BJ (cell line): ENCODE measurements at regions not wholly inside any gene's neighbourhood (a gene's known extent, or its start where the extent isn't known, plus 50 kb on each side); places are given as distances from the start of the nearest gene placed in this dataset.

ENCODE experiments used
- CTCF ChIA-PET: fragments of 350-600 bp; formaldehyde crosslinking; extraction: SDS; loops from one replicate; lab custom pipeline; 2021; ENCODE audit warnings: antibody characterized with exemption, inconsistent platforms; lab: Yijun Ruan, JAX
- POLR2A ChIA-PET: fragments of 300-600 bp; sonication (Branson Sonifier 250); formaldehyde crosslinking; extraction: SDS; loops from one replicate; lab custom pipeline; 2021; ENCODE audit warnings: antibody characterized with exemption; lab: Charles Lee
- DNase-seq: peaks from one replicate; pipeline ENCODE4 v3.0.0-alpha.2; 2011; ENCODE audit warnings: low read depth
- H3K27me3 ChIP-seq: 2 replicates; pipeline ENCODE4 v1.6.0; 2011; ENCODE audit warnings: low read length; ENCODE audit not compliant: control insufficient read depth, insufficient read depth
- H3K36me3 ChIP-seq: 2 replicates; pipeline ENCODE4 v1.5.1; 2011; ENCODE audit warnings: low read length; ENCODE audit not compliant: control insufficient read depth, insufficient read depth
- H3K4me3 ChIP-seq: 2 replicates; pipeline ENCODE4 v1.5.1; 2011; ENCODE audit warnings: low read depth, mild to moderate bottlenecking, control low read depth, low read length
- CTCF ChIP-seq: IDR thresholded peaks from 2 replicates; pipeline ENCODE4 v1.5.1; 2011; ENCODE audit warnings: low read depth, mild to moderate bottlenecking, control low read depth, inconsistent platforms, low read length, moderate library complexity; ENCODE audit not compliant: insufficient read depth

- no peaks in the 10 kb centered on the region for H3K36me3 ChIP-seq
- ChIA-PET CTCF (no interaction called here), POLR2A (no interaction called here)
Observed at GRCh38 chr5:105740242-105740641, 1930.5 kb downstream of the EFNA5 start.

GRCh38 chr5:105739732-105740131 is 1931.0 kb downstream of the EFNA5 start:
- ChIA-PET CTCF (no interaction called here), POLR2A (no interaction called here)
- H3K4me3 ChIP-seq: no peak overlapping the region
- no peak for TF ChIP-seq CTCF
- no peaks in the 10 kb centered on the region for H3K27me3 ChIP-seq
- DNase-seq: no peak
- H3K36me3 ChIP-seq: no peaks in the 10 kb centered on the region

More at GRCh38 chr5:105740242-105740641, 1930.5 kb downstream of the EFNA5 start:
- Histone ChIP-seq H3K27me3 (no peaks in the 10 kb centered on the region), H3K4me3 (no peak overlapping the region)
- no peak for DNase-seq
- no peak for TF ChIP-seq CTCF

- ChIA-PET POLR2A (no interaction called here), CTCF (no interaction called here)
- no peak for TF ChIP-seq CTCF
- DNase-seq: no peak
- no peaks in the 10 kb centered on the region for H3K36me3 ChIP-seq
- H3K4me3 ChIP-seq: no peak overlapping the region
- H3K27me3 ChIP-seq: no peaks in the 10 kb centered on the region
Observed at GRCh38 chr5:105735704-105736103, 1935.0 kb downstream of the EFNA5 start.

- CTCF ChIA-PET: no interaction called here
- no peak for TF ChIP-seq CTCF
Observed at GRCh38 chr5:105730982-105731381, 1939.8 kb downstream of the EFNA5 start.

GRCh38 chr5:105726093-105726492 is 1944.6 kb downstream of the EFNA5 start:
- Histone ChIP-seq H3K27me3 (no peaks in the 10 kb centered on the region), H3K4me3 (no peak overlapping the region), H3K36me3 (no peaks in the 10 kb centered on the region)
- ChIA-PET CTCF (no interaction called here), POLR2A (no interaction called here)
- no peak for TF ChIP-seq CTCF
- DNase-seq: no peak

More at GRCh38 chr5:105730982-105731381, 1939.8 kb downstream of the EFNA5 start:
- Histone ChIP-seq H3K27me3 (no peaks in the 10 kb centered on the region), H3K36me3 (no peaks in the 10 kb centered on the region), H3K4me3 (no peak overlapping the region)
- POLR2A ChIA-PET: no interaction called here
- DNase-seq: no peak
